Neural crest cell (in vitro differentiated cells): ENCODE measurements at regions not wholly inside any gene's neighbourhood (a gene's known extent, or its start where the extent isn't known, plus 50 kb on each side); places are given as distances from the start of the nearest gene placed in this dataset.

ENCODE experiments used
- DNase-seq: peaks from one replicate; pipeline ENCODE4 v3.0.0; 2021; ENCODE audit warnings: low read depth, mixed read lengths, low spot score
- H3K27ac Mint-ChIP-seq: one replicate; pipeline ENCODE4 v1.8.0; 2021; ENCODE audit warnings: mild to moderate bottlenecking, mixed read lengths; ENCODE audit not compliant: unreplicated experiment
- H3K27me3 Mint-ChIP-seq: 2 replicates; pipeline ENCODE4 v1.8.0; 2021; ENCODE audit warnings: low read depth, mild to moderate bottlenecking, mixed read lengths
- H3K36me3 Mint-ChIP-seq: 2 replicates; pipeline ENCODE4 v1.8.0; 2021; ENCODE audit warnings: low read depth, mild to moderate bottlenecking, mixed read lengths
- H3K4me1 Mint-ChIP-seq: 2 replicates; pipeline ENCODE4 v1.8.0; 2021; ENCODE audit warnings: mixed read lengths
- H3K4me3 Mint-ChIP-seq: one replicate; pipeline ENCODE4 v1.8.0; 2021; ENCODE audit warnings: mild to moderate bottlenecking, mixed read lengths
- H3K9me3 Mint-ChIP-seq: 2 replicates; pipeline ENCODE4 v1.8.0; 2021; ENCODE audit warnings: mixed read lengths
- CTCF ChIP-seq: fragments of 200-600 bp; sonication (generic); conservative IDR thresholded peaks from 2 replicates; pipeline ENCODE4 v1.5.0; 2021; ENCODE audit warnings: antibody characterized with exemption, mild to moderate bottlenecking

DNA sequence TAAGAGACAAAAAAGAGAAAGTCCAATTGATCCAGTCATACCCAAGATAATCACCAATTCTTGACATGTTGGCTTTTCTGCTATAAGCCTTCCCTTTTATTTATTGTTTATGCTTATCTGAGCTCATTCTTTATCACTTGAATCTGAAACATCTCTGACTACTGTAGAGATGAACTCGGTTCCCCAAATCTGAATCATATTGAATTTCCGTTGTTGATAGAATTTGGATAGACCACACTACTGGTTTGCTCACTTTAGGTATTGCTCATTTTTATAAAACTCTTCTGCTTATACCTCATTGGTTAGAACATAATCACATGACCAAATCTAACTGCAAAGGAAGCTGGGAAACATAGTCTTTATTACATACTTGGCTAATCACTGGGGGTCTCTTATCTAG, 236.9 kb downstream of the TRIB2 start:
- H3K36me3 Mint-ChIP-seq = peaks cover 2% of the 10 kb centered on the region
- H3K27me3 Mint-ChIP-seq = no peaks in the 10 kb centered on the region
- peaks cover 6% of the 10 kb centered on the region for H3K9me3 Mint-ChIP-seq
- peaks cover 15% of the 10 kb centered on the region for H3K4me1 Mint-ChIP-seq
- no peak for DNase-seq
- TF ChIP-seq CTCF = no peak
- H3K27ac Mint-ChIP-seq = no peak overlapping the region
- H3K4me3 Mint-ChIP-seq = no peak overlapping the region

GRCh38 chr2:12955864-12956263, 239.1 kb downstream of the TRIB2 start:
- H3K27ac Mint-ChIP-seq = no peak overlapping the region
- no peaks in the 10 kb centered on the region for H3K27me3 Mint-ChIP-seq
- H3K9me3 Mint-ChIP-seq = peaks cover 8% of the 10 kb centered on the region
- no peak overlapping the region for H3K4me3 Mint-ChIP-seq
- peaks cover 15% of the 10 kb centered on the region for H3K4me1 Mint-ChIP-seq
- no peak for DNase-seq
- H3K36me3 Mint-ChIP-seq = peaks cover 4% of the 10 kb centered on the region
- no peak for TF ChIP-seq CTCF

DNA sequence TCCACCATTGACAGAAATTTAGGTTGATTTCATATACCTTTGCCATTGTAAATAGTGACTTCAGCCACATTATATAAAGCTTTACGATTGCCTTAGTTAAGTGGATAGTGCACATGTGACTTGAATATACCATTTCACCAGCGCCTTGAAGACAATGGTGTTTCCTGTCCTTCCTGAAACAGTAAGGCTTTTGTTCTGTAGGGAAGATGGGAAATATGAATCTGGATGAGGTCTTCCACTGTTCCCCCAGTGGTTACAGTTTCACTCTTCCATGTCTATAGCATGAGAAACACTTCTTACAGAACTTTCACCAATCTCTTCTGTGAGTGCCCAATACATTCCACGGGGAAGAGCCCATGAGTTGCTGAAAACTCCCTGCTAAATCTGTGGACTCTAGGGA, 240.5 kb downstream of the TRIB2 start:
- H3K9me3 Mint-ChIP-seq = peaks cover 8% of the 10 kb centered on the region
- H3K27ac Mint-ChIP-seq = peak overlapping the region; percentile 9
- H3K4me1 Mint-ChIP-seq = peaks cover 12% of the 10 kb centered on the region
- DNase-seq = no peak
- no peak overlapping the region for H3K4me3 Mint-ChIP-seq
- TF ChIP-seq CTCF = no peak
- peaks cover 4% of the 10 kb centered on the region for H3K36me3 Mint-ChIP-seq
- H3K27me3 Mint-ChIP-seq = no peaks in the 10 kb centered on the region

GRCh38 chr2:12959935-12960334, 243.2 kb downstream of the TRIB2 start:
- TF ChIP-seq CTCF = no peak
- no peak overlapping the region for H3K27ac Mint-ChIP-seq
- peaks cover 7% of the 10 kb centered on the region for H3K9me3 Mint-ChIP-seq
- no peaks in the 10 kb centered on the region for H3K27me3 Mint-ChIP-seq
- peaks cover 4% of the 10 kb centered on the region for H3K36me3 Mint-ChIP-seq
- H3K4me1 Mint-ChIP-seq = peaks cover 30% of the 10 kb centered on the region
- no peak overlapping the region for H3K4me3 Mint-ChIP-seq
- no peak for DNase-seq

DNA sequence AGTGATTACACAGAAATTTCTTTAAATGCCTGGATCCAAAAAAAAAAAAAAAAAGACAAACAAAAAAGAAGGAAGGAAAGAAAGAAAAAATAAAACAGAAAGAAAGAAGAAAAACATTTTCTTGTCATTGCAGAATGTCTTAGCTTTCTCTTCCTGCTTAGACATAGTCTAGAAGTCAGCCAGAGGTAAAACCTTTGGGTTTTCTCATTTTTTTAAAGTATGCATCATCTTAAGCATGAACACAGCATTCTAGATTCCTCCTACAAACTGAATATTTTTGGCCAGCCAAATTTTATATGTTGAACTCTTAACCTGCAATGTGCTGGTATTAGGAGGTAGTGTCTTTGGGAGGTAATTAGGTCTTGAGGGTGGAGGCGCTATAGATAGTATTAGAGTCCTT, 243.9 kb downstream of the TRIB2 start:
- DNase-seq = no peak
- Mint-ChIP-seq H3K27me3 (no peaks in the 10 kb centered on the region), H3K36me3 (peaks cover 4% of the 10 kb centered on the region), H3K9me3 (peaks cover 7% of the 10 kb centered on the region), H3K27ac (no peak overlapping the region), H3K4me1 (peaks cover 37% of the 10 kb centered on the region), H3K4me3 (no peak overlapping the region)
- no peak for TF ChIP-seq CTCF

GRCh38 chr2:12964904-12965539, 248.3 kb downstream of the TRIB2 start:
- Mint-ChIP-seq H3K4me1 (peaks cover 39% of the 10 kb centered on the region), H3K27ac (peak overlapping the region; percentile 97), H3K36me3 (no peaks in the 10 kb centered on the region), H3K27me3 (no peaks in the 10 kb centered on the region), H3K9me3 (peaks cover 2% of the 10 kb centered on the region), H3K4me3 (peak overlapping the region; percentile 80)
- no peak for DNase-seq
- no peak for TF ChIP-seq CTCF
